ENCODE measurements at regions not wholly inside any gene's neighbourhood (a gene's known extent, or its start where the extent isn't known, plus 50 kb on each side); places are given as distances from the start of the nearest gene placed in this dataset.
A peak's percentile ranks its signal among the peaks of the same experiment; 100 is the strongest.

DNA sequence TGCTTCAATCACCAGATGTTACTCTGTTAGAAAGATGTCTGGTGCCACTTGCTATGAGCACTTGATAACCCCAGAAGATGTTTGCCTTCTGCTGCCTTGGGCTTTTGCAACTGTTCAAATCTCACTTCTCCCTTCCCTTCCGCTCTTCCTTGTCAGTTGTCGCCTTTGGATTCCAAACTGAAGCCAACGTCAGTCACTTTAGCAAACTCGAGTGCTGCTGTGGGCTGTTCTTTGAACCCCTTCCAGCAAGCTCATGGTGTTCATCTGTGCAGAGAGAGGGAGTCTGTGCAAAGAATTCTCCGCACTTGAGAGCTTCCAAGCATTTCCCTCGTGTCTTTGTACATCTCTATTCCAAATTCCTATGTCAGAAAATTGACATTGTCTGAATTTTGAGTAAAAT, 879.4 kb downstream of the CDH11 start:
- TF ChIP-seq CTCF (IDR thresholded peaks at IDR 0.05), result peak in 1 of 12 donors; percentile 10
- TF ChIP-seq POLR2A (IDR thresholded peaks at IDR 0.05), result no peak
